GM04503 (cell line): ENCODE measurements at regions not wholly inside any gene's neighbourhood (a gene's known extent, or its start where the extent isn't known, plus 50 kb on each side); places are given as distances from the start of the nearest gene placed in this dataset.

Source experiments
- DNase-seq: peaks from one replicate; pipeline ENCODE4 v3.0.0-alpha.2; 2012; ENCODE audit warnings: low read depth

GRCh38 chr5:125560476-125561225 is 814.2 kb upstream of the ZNF608 start:
- no peak for DNase-seq

GRCh38 chr5:125564317-125564975 is 818.0 kb upstream of the ZNF608 start:
- DNase-seq: no peak

GRCh38 chr5:125574491-125575044 is 828.1 kb upstream of the ZNF608 start:
- no peak for DNase-seq

- DNase-seq: no peak
Observed at GRCh38 chr5:125575171-125575890, 828.9 kb upstream of the ZNF608 start.

- DNase-seq: no peak
Observed at GRCh38 chr5:125575891-125576505, 829.6 kb upstream of the ZNF608 start.

GRCh38 chr5:125576822-125577221 is 830.4 kb upstream of the ZNF608 start:
- no peak for DNase-seq

GRCh38 chr5:125578551-125578950 is 832.1 kb upstream of the ZNF608 start:
- no peak for DNase-seq

- no peak for DNase-seq
Observed at GRCh38 chr5:125579182-125579581, 832.7 kb upstream of the ZNF608 start.

- no peak for DNase-seq
Observed at GRCh38 chr5:125581311-125581710, 834.9 kb upstream of the ZNF608 start.

- no peak for DNase-seq
Observed at GRCh38 chr5:125582352-125582751, 835.9 kb upstream of the ZNF608 start.

- DNase-seq: no peak
Observed at GRCh38 chr5:125583321-125584139, 837.1 kb upstream of the ZNF608 start.

- DNase-seq: no peak
Observed at GRCh38 chr5:125584140-125584520, 837.7 kb upstream of the ZNF608 start.

GRCh38 chr5:125587631-125588030 is 835.6 kb upstream of the GRAMD2B start:
- no peak for DNase-seq

- DNase-seq: no peak
Observed at GRCh38 chr5:125592856-125593255, 830.4 kb upstream of the GRAMD2B start.

- no peak for DNase-seq
Observed at GRCh38 chr5:125595095-125595494, 828.1 kb upstream of the GRAMD2B start.

GRCh38 chr5:125595845-125596244 is 827.4 kb upstream of the GRAMD2B start:
- DNase-seq: no peak

- DNase-seq: peak; percentile 11
Observed at GRCh38 chr5:125597338-125597737, 825.9 kb upstream of the GRAMD2B start.

GRCh38 chr5:125600559-125600958 is 822.6 kb upstream of the GRAMD2B start:
- DNase-seq: no peak

- no peak for DNase-seq
Observed at GRCh38 chr5:125602184-125602583, 821.0 kb upstream of the GRAMD2B start.

GRCh38 chr5:125603321-125603720 is 819.9 kb upstream of the GRAMD2B start:
- no peak for DNase-seq

GRCh38 chr5:125604104-125604503 is 819.1 kb upstream of the GRAMD2B start:
- DNase-seq: no peak
